Panc1 (cell line): ENCODE measurements at regions not wholly inside any gene's neighbourhood (a gene's known extent, or its start where the extent isn't known, plus 50 kb on each side); places are given as distances from the start of the nearest gene placed in this dataset.

Source experiments
- POLR2AphosphoS5 ChIP-seq: IDR thresholded peaks from 2 replicates; pipeline ENCODE4 v1.6.1; 2012; ENCODE audit warnings: mild to moderate bottlenecking, low read depth, low read length, moderate library complexity
- TF ChIP-seq, protein P1 (sequence below): fragments of 450-650 bp; IDR thresholded peaks from 2 replicates; pipeline ENCODE4 v1.5.1; 2017; ENCODE audit warnings: mild to moderate bottlenecking

DNA sequence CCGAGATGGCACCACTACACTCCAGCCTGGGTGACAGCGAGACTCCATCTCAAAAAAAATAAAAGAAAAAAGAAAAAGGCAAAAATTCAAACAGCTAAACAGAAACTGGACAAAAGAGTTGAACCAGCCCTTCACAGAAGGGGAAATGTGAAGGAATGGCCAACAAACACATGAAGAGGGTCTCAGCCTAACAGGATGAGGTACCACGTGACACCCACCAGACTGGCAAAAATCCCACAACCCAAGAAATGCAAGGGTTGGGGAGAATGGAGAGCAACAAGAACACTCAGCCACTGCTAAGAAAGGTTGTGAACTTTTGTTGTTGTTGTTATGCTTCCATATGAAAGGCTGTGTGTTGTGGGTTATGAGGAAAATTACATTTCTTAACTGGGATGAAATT, 357.7 kb downstream of the PREX1 start:
- TF ChIP-seq, protein P1, sequence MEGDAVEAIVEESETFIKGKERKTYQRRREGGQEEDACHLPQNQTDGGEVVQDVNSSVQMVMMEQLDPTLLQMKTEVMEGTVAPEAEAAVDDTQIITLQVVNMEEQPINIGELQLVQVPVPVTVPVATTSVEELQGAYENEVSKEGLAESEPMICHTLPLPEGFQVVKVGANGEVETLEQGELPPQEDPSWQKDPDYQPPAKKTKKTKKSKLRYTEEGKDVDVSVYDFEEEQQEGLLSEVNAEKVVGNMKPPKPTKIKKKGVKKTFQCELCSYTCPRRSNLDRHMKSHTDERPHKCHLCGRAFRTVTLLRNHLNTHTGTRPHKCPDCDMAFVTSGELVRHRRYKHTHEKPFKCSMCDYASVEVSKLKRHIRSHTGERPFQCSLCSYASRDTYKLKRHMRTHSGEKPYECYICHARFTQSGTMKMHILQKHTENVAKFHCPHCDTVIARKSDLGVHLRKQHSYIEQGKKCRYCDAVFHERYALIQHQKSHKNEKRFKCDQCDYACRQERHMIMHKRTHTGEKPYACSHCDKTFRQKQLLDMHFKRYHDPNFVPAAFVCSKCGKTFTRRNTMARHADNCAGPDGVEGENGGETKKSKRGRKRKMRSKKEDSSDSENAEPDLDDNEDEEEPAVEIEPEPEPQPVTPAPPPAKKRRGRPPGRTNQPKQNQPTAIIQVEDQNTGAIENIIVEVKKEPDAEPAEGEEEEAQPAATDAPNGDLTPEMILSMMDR = no peak
- no peak for TF ChIP-seq POLR2AphosphoS5
